ENCODE measurements at regions not wholly inside any gene's neighbourhood (a gene's known extent, or its start where the extent isn't known, plus 50 kb on each side); places are given as distances from the start of the nearest gene placed in this dataset.

- no peak for DNase-seq
These were observed 79.6 kb upstream of the ACP3 start for GRCh38 chr3:132237652-132238032.

DNA sequence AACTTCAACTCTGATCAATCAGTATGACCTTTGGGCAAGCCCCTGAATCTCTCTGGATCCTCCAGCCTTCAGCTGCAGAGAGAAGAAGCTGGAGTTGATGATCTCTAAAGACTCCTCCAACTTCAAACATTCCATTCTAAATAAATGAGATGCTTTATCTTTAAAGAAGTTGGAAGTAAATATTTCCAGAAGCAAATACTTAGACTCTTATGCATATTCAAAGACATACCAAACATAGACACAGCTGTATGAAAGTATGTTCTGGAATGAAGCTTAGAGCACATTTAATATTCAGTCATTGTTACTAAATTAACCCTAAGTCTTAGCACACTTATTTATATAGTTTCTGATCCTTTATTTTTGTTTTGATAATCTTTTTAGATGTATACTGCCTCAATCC, 77.6 kb upstream of the ACP3 start:
- DNase-seq: no peak

DNA sequence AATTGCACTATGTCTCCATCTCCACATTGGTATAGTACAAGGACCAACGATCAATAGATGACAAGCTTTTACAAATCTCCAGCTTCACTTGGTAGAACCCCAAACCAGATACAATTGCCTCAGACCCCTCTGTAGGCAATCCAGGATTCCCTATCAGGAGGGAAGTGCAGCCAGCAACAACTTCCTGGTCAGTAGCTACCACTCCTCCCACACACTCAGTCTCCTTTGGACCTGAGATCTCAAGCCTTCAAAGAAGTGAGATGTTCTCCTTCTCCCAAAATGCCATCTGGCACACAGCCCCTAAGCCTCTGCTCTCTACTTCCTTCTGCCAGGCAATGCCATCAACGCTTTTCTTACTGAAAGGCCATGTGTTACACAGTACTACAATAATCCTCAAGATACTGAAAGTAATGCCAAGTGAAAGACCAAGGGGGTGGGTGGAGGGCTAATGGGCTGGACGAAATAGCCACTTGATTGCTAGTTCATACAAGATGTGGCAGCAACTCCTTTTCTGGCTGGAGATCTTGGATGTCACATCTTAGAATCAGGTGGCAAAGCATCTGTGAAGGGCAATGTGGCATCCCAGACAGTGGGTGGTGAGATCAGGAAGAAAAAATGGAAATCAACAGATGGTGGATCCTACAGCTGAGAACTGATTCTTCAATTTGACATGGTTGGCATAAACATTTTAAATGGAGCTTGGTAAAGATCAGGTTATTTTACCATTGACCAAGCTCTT, 75.3 kb upstream of the ACP3 start:
- no peak for DNase-seq

DNA sequence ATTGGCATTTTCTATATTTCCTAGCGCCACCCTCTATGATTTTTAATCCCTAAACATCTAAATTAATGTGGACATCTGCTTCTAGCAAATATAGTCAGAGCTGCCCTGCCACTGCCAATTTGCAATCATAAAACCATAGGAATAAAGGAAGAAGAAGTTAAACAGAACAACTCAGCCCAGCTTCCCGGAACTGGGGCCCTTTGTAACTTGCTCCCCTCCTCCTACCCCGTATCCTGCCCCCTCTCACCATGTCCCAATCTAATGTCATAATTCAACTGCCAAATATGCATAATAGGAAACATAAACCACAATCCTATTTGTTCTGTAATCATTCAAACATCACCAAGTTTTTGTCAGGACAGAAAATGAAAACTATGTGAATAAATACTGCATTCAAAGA, 74.4 kb upstream of the ACP3 start:
- no peak for DNase-seq

- DNase-seq: no peak
These were observed 71.6 kb upstream of the ACP3 start for GRCh38 chr3:132245552-132246142.

DNA sequence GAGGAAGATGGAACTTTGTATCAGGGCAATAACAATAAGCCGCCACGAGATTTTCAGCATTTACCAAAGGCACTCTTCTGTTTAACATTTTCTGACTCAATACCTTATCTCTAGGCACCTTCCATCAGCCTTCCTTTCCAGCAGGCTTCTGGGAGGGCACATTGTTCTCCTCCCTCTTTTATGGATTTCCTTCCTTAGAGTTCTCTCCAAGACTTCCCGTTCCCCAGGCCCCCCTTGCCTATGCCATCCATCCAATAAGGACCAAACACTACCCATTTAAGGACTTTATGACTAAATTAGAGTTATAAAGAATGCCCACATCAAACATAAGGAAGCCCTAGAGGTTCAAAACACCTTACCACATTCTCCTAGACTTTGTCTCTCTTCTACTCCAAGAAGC, 71.0 kb upstream of the ACP3 start:
- no peak for DNase-seq

GRCh38 chr3:132247211-132247610, 70.0 kb upstream of the ACP3 start:
- DNase-seq: no peak

- no peak for DNase-seq
These were observed 68.7 kb upstream of the ACP3 start for GRCh38 chr3:132248490-132248889.

DNA sequence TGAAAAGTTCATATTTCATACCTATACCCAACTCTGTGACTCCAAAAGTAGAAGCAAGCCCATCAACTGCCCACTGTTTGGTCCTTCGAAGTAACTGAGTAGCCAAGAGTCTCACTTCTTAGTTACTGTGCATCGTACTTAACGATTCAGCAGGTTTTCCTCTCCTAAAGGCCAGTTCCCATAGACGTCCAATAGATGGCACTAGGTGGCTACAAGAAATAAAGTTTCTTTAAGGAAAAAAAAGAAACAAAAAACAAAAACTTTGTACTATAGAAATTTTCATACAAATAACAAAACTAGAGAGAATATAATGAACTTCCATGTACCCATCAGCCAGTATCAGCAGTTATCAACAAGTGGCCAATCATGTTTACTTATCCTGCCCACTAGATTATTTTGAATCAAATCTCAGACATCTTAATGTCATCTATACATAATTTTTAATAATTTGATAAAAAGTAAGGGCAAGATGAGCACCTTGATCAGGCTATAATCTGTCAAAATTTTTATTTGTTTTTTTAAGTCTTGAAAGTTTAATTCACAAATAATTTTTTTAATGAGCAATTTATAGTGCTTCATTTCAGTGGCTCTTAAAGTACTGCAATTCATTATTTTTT, 63.8 kb upstream of the ACP3 start:
- DNase-seq: peak; percentile 74

DNA sequence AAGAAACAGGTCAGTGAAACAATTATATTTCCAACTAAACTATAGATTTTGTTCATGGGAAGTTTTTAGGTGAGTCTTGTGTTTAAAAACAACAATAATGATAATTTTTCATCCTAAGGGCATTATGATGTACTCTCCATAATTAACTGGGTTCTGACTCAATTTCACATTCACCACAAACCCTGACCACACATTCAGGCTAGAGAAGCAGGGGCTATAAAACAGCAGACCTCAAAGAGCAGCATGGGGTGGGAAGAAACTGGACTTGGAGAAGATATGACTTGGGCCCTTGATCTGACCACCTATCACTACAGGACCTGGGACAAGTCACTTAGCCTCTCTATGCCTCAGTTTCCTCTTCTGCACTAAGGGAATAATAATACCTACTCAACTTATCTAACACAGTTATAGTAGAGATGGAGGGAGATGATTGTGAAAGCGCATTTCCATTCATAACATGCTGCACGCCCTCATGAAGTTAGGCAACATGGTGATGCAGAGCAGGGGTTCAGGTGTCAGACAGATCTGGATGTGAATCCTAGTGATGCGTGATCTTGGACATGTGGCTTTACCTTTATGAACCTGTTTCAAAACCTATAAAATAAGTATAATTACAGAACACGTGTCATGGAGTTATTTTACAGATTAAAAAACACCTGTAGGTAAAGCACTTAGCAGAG, 63.0 kb upstream of the ACP3 start:
- no peak for DNase-seq

DNA sequence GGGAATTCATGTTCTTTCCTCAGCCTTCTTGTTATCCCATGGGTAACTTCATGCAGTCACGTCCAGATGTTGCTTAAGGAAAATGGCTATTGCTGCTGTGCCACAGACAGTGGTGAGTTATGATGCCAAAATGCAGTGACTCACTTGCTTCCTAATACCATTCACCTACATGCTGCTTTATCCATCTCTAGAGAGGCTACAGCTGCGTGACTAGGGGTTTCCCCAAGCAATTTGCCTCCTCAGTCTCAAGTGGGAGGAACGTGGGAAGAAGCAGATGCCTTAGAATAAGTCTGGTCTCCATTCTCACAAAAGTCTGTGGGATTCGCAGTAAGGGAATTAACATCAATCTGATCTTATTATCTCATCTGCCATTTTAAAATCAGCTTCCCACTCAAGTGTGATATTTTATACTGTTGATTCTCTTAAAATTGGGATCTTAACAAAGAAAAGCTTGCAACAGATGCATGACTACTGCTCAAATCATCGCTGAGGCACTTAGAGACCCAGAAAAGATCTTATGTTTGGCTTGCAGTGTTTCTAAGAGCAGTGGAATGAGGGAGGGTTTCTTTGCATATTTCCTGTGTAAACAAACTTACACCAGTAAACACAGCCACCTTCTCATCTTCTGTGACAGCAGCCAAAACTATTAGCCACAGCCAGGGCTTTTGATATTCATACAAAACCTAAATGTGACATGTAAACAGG, 62.0 kb upstream of the ACP3 start:
- DNase-seq: no peak

- peak; percentile 63 for DNase-seq
These were observed 60.2 kb upstream of the ACP3 start for GRCh38 chr3:132256989-132257388.

DNA sequence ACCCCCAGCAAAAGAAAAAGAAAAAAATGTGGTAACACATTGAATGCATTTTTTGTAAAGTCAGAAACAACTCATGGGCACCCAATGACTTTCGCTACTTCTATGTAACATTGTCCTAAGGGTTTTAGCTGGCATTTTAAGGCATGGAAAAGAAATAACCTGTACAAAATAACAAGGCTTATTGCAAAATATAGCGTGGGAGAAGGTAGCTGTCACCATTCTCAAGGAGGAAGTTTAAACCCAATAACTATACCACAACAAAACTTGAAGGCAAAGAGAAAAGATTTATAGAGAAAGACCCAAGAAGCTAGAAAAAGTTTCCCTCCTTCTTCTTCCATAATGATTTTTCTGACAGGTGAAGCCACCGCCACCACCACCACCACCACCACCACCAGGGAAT, 55.7 kb upstream of the ACP3 start:
- no peak for DNase-seq

DNA sequence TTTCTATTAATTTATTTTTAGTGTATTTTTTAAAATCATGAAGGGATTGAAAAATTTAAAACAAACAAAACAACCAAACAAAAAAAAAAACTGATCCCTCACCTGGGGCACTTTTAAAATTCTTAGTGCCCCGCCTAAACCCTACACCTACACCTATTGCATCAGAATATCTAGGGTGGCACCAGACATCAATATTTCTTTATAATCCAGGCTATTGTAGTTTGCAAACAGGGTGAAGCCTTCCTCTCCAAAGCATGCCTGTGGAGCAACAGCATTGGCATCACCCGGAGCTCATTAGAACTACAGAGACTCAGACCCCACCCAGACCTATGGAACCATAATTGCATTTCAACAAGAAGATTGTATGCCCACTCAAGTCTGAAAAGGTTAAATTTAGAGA, 54.9 kb upstream of the ACP3 start:
- no peak for DNase-seq

- no peak for DNase-seq
These were observed 54.3 kb upstream of the ACP3 start for GRCh38 chr3:132262956-132263355.

DNA sequence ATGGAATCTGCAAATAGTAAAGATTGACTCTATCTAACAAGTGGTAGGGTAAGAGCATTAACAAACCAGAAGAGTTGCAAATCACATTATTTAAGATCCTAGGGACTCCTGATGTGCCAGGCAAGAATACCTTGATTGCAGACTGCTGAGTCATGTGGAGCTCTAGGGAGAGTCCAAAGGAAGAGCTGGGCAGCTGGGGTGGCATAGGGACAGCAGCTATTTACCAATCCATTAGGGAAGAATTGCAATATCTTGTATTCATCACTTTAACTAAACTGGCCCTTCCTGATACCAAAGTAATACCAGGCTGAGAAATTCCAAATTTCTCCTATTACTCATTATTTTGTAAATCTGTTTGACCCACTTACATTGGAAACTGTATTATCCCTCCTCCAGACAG, 52.2 kb upstream of the ACP3 start:
- no peak for DNase-seq

GRCh38 chr3:132265488-132265887, 51.7 kb upstream of the ACP3 start:
- no peak for DNase-seq

- no peak for DNase-seq
These were observed 49.7 kb upstream of the ACP3 start for GRCh38 chr3:132267391-132267993.
